MM.1S (cell line): ENCODE measurements at regions not wholly inside any gene's neighbourhood (a gene's known extent, or its start where the extent isn't known, plus 50 kb on each side); places are given as distances from the start of the nearest gene placed in this dataset.

Source experiments
- EZH2 ChIP-seq: fragments of 300-600 bp; sonication (generic); optimal IDR thresholded peaks from 2 replicates; pipeline ENCODE3; 2017; ENCODE audit warnings: low read depth, mild to moderate bottlenecking, antibody characterized with exemption, low read length, mixed read lengths
- EZH2phosphoT487 ChIP-seq: fragments of 300-600 bp; sonication (generic); IDR thresholded peaks from 2 replicates; pipeline ENCODE4 v1.6.1; 2018; ENCODE audit warnings: antibody characterized with exemption, low read length
- TF ChIP-seq, protein P1 (sequence below): fragments of 300-600 bp; sonication (generic); IDR thresholded peaks from 2 replicates; pipeline ENCODE4 v1.5.1; 2016; ENCODE audit warnings: antibody characterized with exemption, low read length, mixed read lengths

DNA sequence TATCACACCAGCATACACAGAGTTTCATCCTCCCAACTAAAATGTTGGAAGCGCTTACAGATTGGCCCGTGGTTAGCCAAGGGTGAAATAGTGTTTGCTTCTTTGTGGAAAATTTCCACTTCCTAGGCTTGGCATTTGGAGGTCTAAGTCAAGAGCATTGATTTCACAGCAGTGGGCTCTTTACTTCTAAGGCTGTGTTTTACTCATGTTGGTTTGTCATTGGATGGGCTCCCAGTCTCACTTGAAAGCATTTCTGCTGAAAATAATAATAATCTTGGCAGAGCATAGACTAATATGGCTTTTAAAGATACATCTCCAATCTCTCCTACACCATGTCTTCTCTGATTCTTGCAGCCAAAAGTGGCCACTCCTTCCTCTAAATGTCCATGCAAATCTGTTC, 82.9 kb downstream of the DYNAP start:
- TF ChIP-seq, protein P1, sequence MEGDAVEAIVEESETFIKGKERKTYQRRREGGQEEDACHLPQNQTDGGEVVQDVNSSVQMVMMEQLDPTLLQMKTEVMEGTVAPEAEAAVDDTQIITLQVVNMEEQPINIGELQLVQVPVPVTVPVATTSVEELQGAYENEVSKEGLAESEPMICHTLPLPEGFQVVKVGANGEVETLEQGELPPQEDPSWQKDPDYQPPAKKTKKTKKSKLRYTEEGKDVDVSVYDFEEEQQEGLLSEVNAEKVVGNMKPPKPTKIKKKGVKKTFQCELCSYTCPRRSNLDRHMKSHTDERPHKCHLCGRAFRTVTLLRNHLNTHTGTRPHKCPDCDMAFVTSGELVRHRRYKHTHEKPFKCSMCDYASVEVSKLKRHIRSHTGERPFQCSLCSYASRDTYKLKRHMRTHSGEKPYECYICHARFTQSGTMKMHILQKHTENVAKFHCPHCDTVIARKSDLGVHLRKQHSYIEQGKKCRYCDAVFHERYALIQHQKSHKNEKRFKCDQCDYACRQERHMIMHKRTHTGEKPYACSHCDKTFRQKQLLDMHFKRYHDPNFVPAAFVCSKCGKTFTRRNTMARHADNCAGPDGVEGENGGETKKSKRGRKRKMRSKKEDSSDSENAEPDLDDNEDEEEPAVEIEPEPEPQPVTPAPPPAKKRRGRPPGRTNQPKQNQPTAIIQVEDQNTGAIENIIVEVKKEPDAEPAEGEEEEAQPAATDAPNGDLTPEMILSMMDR: no peak
- TF ChIP-seq EZH2: no peak
- TF ChIP-seq EZH2phosphoT487: no peak
